SK-N-SH (cell line): ENCODE measurements at regions not wholly inside any gene's neighbourhood (a gene's known extent, or its start where the extent isn't known, plus 50 kb on each side); places are given as distances from the start of the nearest gene placed in this dataset.
"Not testable (repeated sequence)": the region's sequence is repeated elsewhere in the genome, so short reads cannot be mapped to it uniquely, and the experiment has no call there.

Experiments
- CTCF ChIA-PET: fragments of 300-600, 350-600 bp; formaldehyde crosslinking; extraction: SDS; loops from one replicate; lab custom pipeline; 2021; lab: Yijun Ruan, JAX
- POLR2A ChIA-PET: fragments of 350-600 bp; sonication (Branson Sonifier 250); formaldehyde crosslinking; extraction: SDS; loops from one replicate; lab custom pipeline; 2020; ENCODE audit warnings: antibody characterized with exemption, inconsistent platforms; lab: Yijun Ruan, JAX
- DNase-seq: peaks from one replicate; pipeline ENCODE4 v3.0.0; 2012
- H2AFZ ChIP-seq: fragments of 200-600 bp; sonication (generic); 2 replicates; pipeline ENCODE4 v1.8.1; 2016; ENCODE audit warnings: antibody characterized with exemption, mild to moderate bottlenecking, low read depth
- H3F3A ChIP-seq: fragments of 200-600 bp; sonication (generic); replicated peaks from 2 replicates; pipeline ENCODE3; 2016; ENCODE audit warnings: antibody characterized with exemption, mild to moderate bottlenecking; ENCODE audit not compliant: insufficient read depth
- H3K27ac ChIP-seq, 2 experiments: fragments of 200-500 bp in 1 of 2; fragments of 200-600 bp in 1 of 2; sonication (Bioruptor generic) in 1 of 2; sonication (generic), shearing (Covaris generic) in 1 of 2; 2 replicates each; pipeline versions ENCODE4 v1.5.1 to v1.6.1; 2014 to 2016; ENCODE audit warnings: low read depth in 2 of 2, inconsistent platforms in 1 of 2, low read length in 1 of 2, mild to moderate bottlenecking in 1 of 2, mixed read lengths in 1 of 2
- H3K27me3 ChIP-seq: fragments of 200-600 bp; sonication (generic), shearing (Covaris generic); 2 replicates; pipeline ENCODE4 v1.6.1; 2016; ENCODE audit warnings: mixed run types; ENCODE audit not compliant: insufficient read depth
- H3K36me3 ChIP-seq, 2 experiments: fragments of 200-500 bp in 1 of 2; fragments of 200-600 bp in 1 of 2; sonication (Bioruptor generic) in 1 of 2; sonication (generic) in 1 of 2; replicated peaks in 1 of 2; 2 replicates each; pipeline versions ENCODE3 to v1.5.1; 2014 to 2016; ENCODE audit warnings: low read length in 1 of 2, mild to moderate bottlenecking in 1 of 2; ENCODE audit not compliant: insufficient read depth in 2 of 2, control insufficient read depth in 1 of 2
- H3K4me1 ChIP-seq, 2 experiments: fragments of 200-500 bp in 1 of 2; fragments of 200-600 bp in 1 of 2; sonication (Bioruptor generic) in 1 of 2; sonication (generic), shearing (Covaris generic) in 1 of 2; 2 replicates each; pipeline versions ENCODE4 v1.5.1 to v1.6.1; 2014 to 2016; ENCODE audit warnings: low read depth in 1 of 2, low read length in 1 of 2, mixed run types in 1 of 2; ENCODE audit not compliant: insufficient read depth in 2 of 2, control insufficient read depth in 1 of 2
- H3K4me2 ChIP-seq: fragments of 200-600 bp; sonication (generic), shearing (Covaris generic); 2 replicates; pipeline ENCODE4 v1.6.1; 2017; ENCODE audit warnings: mixed run types
- H3K4me3 ChIP-seq, 2 experiments: fragments of 200-500 bp in 1 of 2; fragments of 200-600 bp in 1 of 2; sonication (Bioruptor generic) in 1 of 2; sonication (generic), shearing (Covaris generic) in 1 of 2; 2 replicates each; pipeline versions ENCODE4 v1.5.1 to v1.8.1; 2014 to 2016; ENCODE audit warnings: low read depth in 2 of 2, inconsistent platforms in 1 of 2, low read length in 1 of 2, mild to moderate bottlenecking in 1 of 2, mixed read lengths in 1 of 2, moderate library complexity in 1 of 2
- H3K79me2 ChIP-seq: fragments of 200-600 bp; sonication (generic); 2 replicates; pipeline ENCODE4 v1.8.1; 2017; ENCODE audit warnings: mild to moderate bottlenecking; ENCODE audit not compliant: insufficient read depth
- H3K9ac ChIP-seq: fragments of 200-600 bp; sonication (generic); 2 replicates; pipeline ENCODE4 v1.6.1; 2017; ENCODE audit warnings: mixed run types
- H3K9me2 ChIP-seq: fragments of 200-600 bp; sonication (generic); 2 replicates; pipeline ENCODE4 v1.6.1; 2017; ENCODE audit warnings: mixed run types
- H3K9me3 ChIP-seq: fragments of 200-600 bp; sonication (generic); 2 replicates; pipeline ENCODE4 v1.6.1; 2017; ENCODE audit warnings: mixed run types, mild to moderate bottlenecking, moderate library complexity
- H4K20me1 ChIP-seq: fragments of 200-600 bp; sonication (generic); 2 replicates; pipeline ENCODE4 v1.6.1; 2017; ENCODE audit warnings: mild to moderate bottlenecking, mixed run types; ENCODE audit not compliant: insufficient read depth
- EP300 ChIP-seq, 2 experiments: IDR thresholded peaks; 2 replicates each; pipeline versions ENCODE4 v1.4.0 to v1.6.1; 2012; ENCODE audit warnings: borderline replicate concordance in 1 of 2, low read depth in 1 of 2, low read length in 1 of 2
- EZH2phosphoT487 ChIP-seq: fragments of 200-600 bp; sonication (generic); IDR thresholded peaks from 2 replicates; pipeline ENCODE4 v1.6.1; 2017; ENCODE audit warnings: low read depth, mixed run types, mild to moderate bottlenecking, antibody characterized with exemption, moderate library complexity, borderline replicate concordance
- RAD21 ChIP-seq: IDR thresholded peaks from 2 replicates; pipeline ENCODE4 v1.6.1; 2012; ENCODE audit warnings: mild to moderate bottlenecking, low read length
- RFX5 ChIP-seq: IDR thresholded peaks from 2 replicates; pipeline ENCODE4 v1.6.1; 2012; ENCODE audit warnings: mild to moderate bottlenecking, improper control_type of control experiment, low read length
- RXRA ChIP-seq: IDR thresholded peaks from 2 replicates; pipeline ENCODE4 v1.4.0; 2012; ENCODE audit warnings: low read depth, mild to moderate bottlenecking, borderline replicate concordance
- TCF12 ChIP-seq: IDR thresholded peaks from 2 replicates; pipeline ENCODE4 v1.4.0; 2012
- WGBS: methylation state at CpG from one replicate; pipeline ENCODE4 v1.1.6; 2017; ENCODE audit warnings: low lambda C conversion rate; 5-methylcytosine and 5-hydroxymethylcytosine counted together
- small RNA-seq, 7 experiments: library from RNA; depleted of rRNA; stranded (forward); fragments of <200 nt; gene quantifications; one replicate each; pipeline ENCODE3, GENCODE V24; 2012

- Histone ChIP-seq H3K4me2 (no peak overlapping the region), H3K9me2 (no peaks in the 10 kb centered on the region), H3K27ac (no peak overlapping the region), H3K9me3 (peaks cover 3% of the 10 kb centered on the region; the same call in 1 of the 2 replicates), H3K36me3 (no peaks in the 10 kb centered on the region), H3F3A (no peaks in the 10 kb centered on the region), H3K4me1 (no peaks in the 10 kb centered on the region), H3K4me3 (no peak overlapping the region), H3K27me3 (no peaks in the 10 kb centered on the region), H3K79me2 (no peaks in the 10 kb centered on the region), H2AFZ (no peak overlapping the region), H3K9ac (no peak overlapping the region), H4K20me1 (no peaks in the 10 kb centered on the region)
- ChIA-PET POLR2A (no interaction called here), CTCF (no interaction called here)
- no peak for TF ChIP-seq RAD21
- TF ChIP-seq TCF12, result no peak
- TF ChIP-seq RFX5, result no peak
- no peak for TF ChIP-seq EZH2phosphoT487
- TF ChIP-seq EP300 (IDR thresholded peaks at IDR 0.05; ENCODE audit: borderline replicate concordance in 1 of 2, low read depth in 1 of 2, low read length in 1 of 2), result no peak
- TF ChIP-seq RXRA, result no peak
- 38% methylated on average over 15 of the region's 19 CpGs for WGBS
- peak; percentile 0 for DNase-seq
These were observed 367.8 kb upstream of the SPATA31A5 start for GRCh38 chr9:60546406-60546805.

- H3K4me3 ChIP-seq, H3K79me2 ChIP-seq, H3K4me1 ChIP-seq, H3K27me3 ChIP-seq, H3K27ac ChIP-seq, H3K9ac ChIP-seq, CTCF ChIA-PET, DNase-seq, H3K4me2 ChIP-seq, H3F3A ChIP-seq, H3K9me3 ChIP-seq, POLR2A ChIA-PET, H3K9me2 ChIP-seq, H2AFZ ChIP-seq, H3K36me3 ChIP-seq, H4K20me1 ChIP-seq: not testable (repeated sequence)
- 54% methylated on average over 18 of the region's 18 CpGs for WGBS
These were observed 367.2 kb upstream of the SPATA31A5 start for GRCh38 chr9:60546990-60547389.

Small RNAs in the stretch of these regions (small RNA-seq; reads per million reads assigned to genes)
- 0 reads per million in 7 experiments for gene BX088702.1
